A673 (cell line): ENCODE measurements at regions not wholly inside any gene's neighbourhood (a gene's known extent, or its start where the extent isn't known, plus 50 kb on each side); places are given as distances from the start of the nearest gene placed in this dataset.

Experiments
- BruUV-seq: library from RNA; stranded (reverse); fragments of 400-500 nt; replicated peaks from 2 replicates; lab custom pipeline; 2021; lab: Mats Ljungman, UMichigan
- CTCF ChIA-PET: fragments of 300-600 bp; sonication (Branson Sonifier 250); formaldehyde crosslinking; loops from one replicate; lab custom pipeline; 2022; ENCODE audit warnings: antibody characterized with exemption; lab: Charles Lee
- POLR2A ChIA-PET: fragments of 300-600 bp; sonication (Branson Sonifier 250); formaldehyde crosslinking; loops from one replicate; lab custom pipeline; 2022; ENCODE audit warnings: antibody characterized with exemption; ENCODE audit not compliant: low non-redundant PET; lab: Charles Lee
- DNase-seq: peaks from one replicate; pipeline ENCODE4 v3.0.0-alpha.2; 2015; ENCODE audit warnings: low spot score
- H3K27ac ChIP-seq: fragments of 200-600 bp; sonication (generic); 2 replicates; pipeline ENCODE4 v1.5.1; 2016; ENCODE audit warnings: mixed run types, low read depth, mild to moderate bottlenecking, mixed read lengths, antibody characterized with exemption, low read length; ENCODE audit not compliant: poor library complexity, severe bottlenecking
- H3K27me3 ChIP-seq: fragments of 200-600 bp; sonication (generic); replicated peaks from 2 replicates; pipeline ENCODE4 v1.6.1; 2017; ENCODE audit warnings: mixed run types, low read depth, mild to moderate bottlenecking, mixed read lengths, antibody characterized with exemption, low read length; ENCODE audit not compliant: insufficient read depth, poor library complexity
- H3K36me3 ChIP-seq: fragments of 200-600 bp; sonication (generic); 2 replicates; pipeline ENCODE4 v1.6.1; 2016; ENCODE audit warnings: mixed run types, mild to moderate bottlenecking, mixed read lengths, antibody characterized with exemption, low read length; ENCODE audit not compliant: insufficient read depth, poor library complexity, severe bottlenecking
- H3K4me1 ChIP-seq: fragments of 200-600 bp; sonication (generic); 2 replicates; pipeline ENCODE4 v1.6.1; 2017; ENCODE audit warnings: mixed run types, mild to moderate bottlenecking, mixed read lengths, antibody characterized with exemption, low read length; ENCODE audit not compliant: insufficient read depth, poor library complexity, severe bottlenecking
- H3K4me3 ChIP-seq: fragments of 200-600 bp; sonication (generic); 2 replicates; pipeline ENCODE4 v1.5.1; 2016; ENCODE audit warnings: low read depth, mixed run types, mild to moderate bottlenecking, mixed read lengths, low read length; ENCODE audit not compliant: poor library complexity, severe bottlenecking
- H3K9me3 ChIP-seq: fragments of 200-600 bp; sonication (generic); 2 replicates; pipeline ENCODE4 v1.6.1; 2016; ENCODE audit warnings: mixed run types, low read depth, mild to moderate bottlenecking, mixed read lengths, antibody characterized with exemption, low read length; ENCODE audit not compliant: poor library complexity, severe bottlenecking
- CTCF ChIP-seq: fragments of 300-800, 200-600 bp; sonication (generic); conservative IDR thresholded peaks from 2 replicates; pipeline ENCODE4 v1.5.1; 2017; ENCODE audit warnings: low read depth, mild to moderate bottlenecking, antibody characterized with exemption, low read length, moderate library complexity, mixed read lengths
- EZH2 ChIP-seq: fragments of 200-600 bp; sonication (generic); IDR thresholded peaks from 2 replicates; pipeline ENCODE4 v1.6.1; 2017; ENCODE audit warnings: borderline replicate concordance, low read depth, mild to moderate bottlenecking, mixed read lengths, antibody characterized with exemption, low read length; ENCODE audit not compliant: poor library complexity, severe bottlenecking
- intact Hi-C: fragments of 100-400 bp; cut with micrococcal nuclease; formaldehyde crosslinking; loops from one replicate; pipeline ENCODE4 v1.10.0; 2022; ENCODE audit not compliant: unreplicated experiment

GRCh38 chr21:29242201-29242600 lies 56.5 kb upstream of the BACH1 start:
- POLR2A ChIA-PET = no interaction called here
- no peak for DNase-seq
- no TSS peak for BruUV-seq
- CTCF ChIA-PET = no interaction called here
- peaks cover 28% of the 10 kb centered on the region for H3K4me1 ChIP-seq
- H3K9me3 ChIP-seq = no peaks in the 10 kb centered on the region
- H3K36me3 ChIP-seq = no peaks in the 10 kb centered on the region
- no peak overlapping the region for H3K4me3 ChIP-seq
- intact Hi-C loops = no loop called here
- no peaks in the 10 kb centered on the region for H3K27me3 ChIP-seq
- no peak overlapping the region for H3K27ac ChIP-seq
- TF ChIP-seq CTCF (no peak), EZH2 (no peak)

DNA sequence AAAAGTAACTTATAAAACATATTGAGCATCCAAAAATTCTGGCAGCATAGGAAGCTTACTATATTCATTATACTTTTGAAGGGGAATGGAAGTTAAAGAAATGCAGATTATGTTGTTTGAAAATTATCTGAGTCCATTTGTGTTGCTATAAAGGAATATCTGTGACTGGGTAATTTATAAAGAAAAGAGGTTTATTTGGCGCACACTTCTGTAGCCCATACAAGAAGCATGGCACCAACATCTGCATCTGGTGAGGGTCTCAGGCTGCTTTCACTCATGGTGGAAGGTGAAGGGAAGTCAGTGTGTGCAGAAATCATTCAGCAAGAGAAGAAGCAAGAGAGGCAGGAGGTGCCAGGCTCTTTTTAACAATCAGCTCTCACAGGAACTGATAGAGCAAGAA lies 55.5 kb upstream of the BACH1 start:
- CTCF ChIA-PET = no interaction called here
- TF ChIP-seq CTCF (no peak), EZH2 (no peak)
- no peaks in the 10 kb centered on the region for H3K27me3 ChIP-seq
- no peak overlapping the region for H3K4me3 ChIP-seq
- POLR2A ChIA-PET = no interaction called here
- H3K27ac ChIP-seq = no peak overlapping the region
- intact Hi-C loops = no loop called here
- BruUV-seq = no TSS peak
- peaks cover 21% of the 10 kb centered on the region for H3K4me1 ChIP-seq
- H3K36me3 ChIP-seq = no peaks in the 10 kb centered on the region
- no peak for DNase-seq
- no peaks in the 10 kb centered on the region for H3K9me3 ChIP-seq

DNA sequence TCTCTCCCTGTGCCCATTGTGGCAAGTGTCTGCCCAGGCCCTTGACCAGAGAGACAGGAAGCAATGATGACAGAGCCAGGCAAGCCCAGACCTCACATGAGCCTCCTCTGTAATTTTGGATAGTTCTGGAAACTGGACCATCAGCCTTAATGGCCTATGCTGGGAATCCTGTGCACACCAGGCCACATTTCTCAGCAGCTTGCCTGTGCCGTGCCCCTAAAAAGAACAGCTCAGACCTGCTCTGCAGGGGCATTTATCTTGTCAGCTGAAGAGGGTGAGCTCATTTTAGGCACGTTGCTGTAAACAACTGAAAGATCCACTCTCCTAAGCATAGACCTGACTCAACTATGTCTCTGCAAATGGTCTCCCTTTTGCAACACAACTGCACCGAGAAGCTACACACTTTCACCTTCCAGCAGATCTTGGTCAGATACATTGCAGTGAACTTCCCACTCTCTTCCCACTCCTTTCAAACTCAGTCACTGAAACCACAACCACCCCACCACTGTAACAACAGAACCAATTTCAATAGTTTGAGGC lies 53.5 kb upstream of the BACH1 start:
- Histone ChIP-seq H3K4me3 (no peak overlapping the region), H3K9me3 (no peaks in the 10 kb centered on the region), H3K27me3 (no peaks in the 10 kb centered on the region), H3K27ac (peak overlapping the region; percentile 16), H3K36me3 (no peaks in the 10 kb centered on the region), H3K4me1 (peaks cover 16% of the 10 kb centered on the region)
- DNase-seq = no peak
- ChIA-PET POLR2A (interaction anchor here (0.6 kb wide), 1 partner anchor 45 kb away, joined by 3 read pairs; no protein-coding TSS in a partner anchor), CTCF (no interaction called here)
- BruUV-seq = no TSS peak
- intact Hi-C loops = no loop called here
- no peak for TF ChIP-seq CTCF
- TF ChIP-seq EZH2 = no peak
